OCI-LY1 (cell line): ENCODE measurements at regions not wholly inside any gene's neighbourhood (a gene's known extent, or its start where the extent isn't known, plus 50 kb on each side); places are given as distances from the start of the nearest gene placed in this dataset.

Source experiments
- CTCF ChIP-seq: fragments of 200-600 bp; sonication (generic), shearing (Covaris generic); IDR thresholded peaks from 2 replicates; pipeline ENCODE4 v1.5.1; 2017; ENCODE audit warnings: mild to moderate bottlenecking, antibody characterized with exemption, low read length, moderate library complexity, mixed read lengths
- EZH2 ChIP-seq: fragments of 200-600 bp; sonication (generic), shearing (Covaris generic); IDR thresholded peaks from 2 replicates; pipeline ENCODE4 v1.8.0; 2017; ENCODE audit warnings: borderline replicate concordance, mixed run types, mild to moderate bottlenecking, antibody characterized with exemption, low read length, moderate library complexity, mixed read lengths

GRCh38 chr2:65494078-65494477 is 61.7 kb upstream of the SPRED2 start:
- TF ChIP-seq CTCF (no peak), EZH2 (no peak)
